ENCODE measurements at regions not wholly inside any gene's neighbourhood (a gene's known extent, or its start where the extent isn't known, plus 50 kb on each side); places are given as distances from the start of the nearest gene placed in this dataset.

GRCh38 chr3:40598338-40598737 is 73.6 kb downstream of the ZNF621 start:
- CTCF ChIA-PET (ENCODE audit: partially characterized antibody), result interaction anchor here (1.0 to 1.9 kb wide), 4 partner anchors 11 to 120 kb away, joined by 3 to 10 read pairs (median 3); no protein-coding TSS in a partner anchor
- H3K4ac ChIP-seq (replicated peaks; ENCODE audit: insufficient read length, low read depth, low read length), result no peak overlapping the region
- H2BK20ac ChIP-seq (ENCODE audit: low read length), result no peak overlapping the region
- no peaks in the 10 kb centered on the region for H3K36me3 ChIP-seq (ENCODE audit: control insufficient read depth in 2 of 4, insufficient read depth in 4 of 4, low read length in 3 of 4)
- no peak overlapping the region for H3K4me2 ChIP-seq (ENCODE audit: insufficient read depth in 1 of 2, low read depth in 2 of 2, low read length in 2 of 2)
- H2AFZ ChIP-seq (ENCODE audit: low read length), result no peak overlapping the region
- H4K91ac ChIP-seq (replicated peaks; ENCODE audit: insufficient read length, low read length), result no peak overlapping the region
- H4K8ac ChIP-seq (ENCODE audit: extremely low read depth, insufficient read depth, low read length), result no peak overlapping the region
- H3K56ac ChIP-seq (replicated peaks; ENCODE audit: insufficient read length, low read depth, low read length), result no peak overlapping the region
- no peak overlapping the region for H2BK12ac ChIP-seq (ENCODE audit: low read depth, low read length)
- no peak overlapping the region for H2AK5ac ChIP-seq (ENCODE audit: low read depth, low read length)
- no peak overlapping the region for H3K4me3 ChIP-seq (ENCODE audit: extremely low read depth in 1 of 4, insufficient read depth in 2 of 4, low read depth in 3 of 4, low read length in 4 of 4)
- H3K9ac ChIP-seq (replicated peaks in 1 of 4; ENCODE audit: extremely low read depth in 1 of 4, low read depth in 3 of 4, low read length in 3 of 4), result no peak overlapping the region
- H2BK120ac ChIP-seq (replicated peaks; ENCODE audit: low read depth, low read length), result no peak overlapping the region
- no peaks in the 10 kb centered on the region for H3K4me1 ChIP-seq (replicated peaks in 1 of 4; ENCODE audit: control insufficient read depth in 3 of 4, insufficient read depth in 4 of 4, low read length in 3 of 4)
- no peak overlapping the region for H4K5ac ChIP-seq (ENCODE audit: insufficient read length, low read depth, low read length)
- no peaks in the 10 kb centered on the region for H3K79me1 ChIP-seq (ENCODE audit: low read depth, low read length)
- TF ChIP-seq CBX5 (IDR thresholded peaks at IDR 0.05; ENCODE audit: low read depth, low read length) (no peak), GTF2F1 (IDR thresholded peaks at IDR 0.05; ENCODE audit: borderline replicate concordance, low read depth, low read length) (no peak), SP4 (IDR thresholded peaks at IDR 0.05; ENCODE audit: low read length) (no peak), SIX5 (IDR thresholded peaks at IDR 0.05; ENCODE audit: low read depth, low read length) (no peak), CHD1 (IDR thresholded peaks at IDR 0.05; ENCODE audit: low read depth, low read length) (no peak), TEAD4 (IDR thresholded peaks at IDR 0.05; ENCODE audit: low read depth, low read length) (no peak), POU5F1 (IDR thresholded peaks at IDR 0.05; ENCODE audit: low read depth, low read length) (no peak), CEBPB (IDR thresholded peaks at IDR 0.05; ENCODE audit: low read depth, low read length) (no peak)
- no peaks in the 10 kb centered on the region for H3K23me2 ChIP-seq (ENCODE audit: low read depth, low read length)
- no peak overlapping the region for H3K23ac ChIP-seq (ENCODE audit: insufficient read length)
- H3K14ac ChIP-seq (ENCODE audit: insufficient read length), result no peak overlapping the region
- DNase-seq (ENCODE audit: low read depth in 1 of 2, low spot score in 2 of 2) (no peak), FAIRE-seq (no peak)
- no peaks in the 10 kb centered on the region for H4K20me1 ChIP-seq (replicated peaks in 1 of 2; ENCODE audit: control insufficient read depth in 1 of 2, insufficient read depth in 2 of 2, low read length in 2 of 2)
- H3K79me2 ChIP-seq (ENCODE audit: control insufficient read depth in 1 of 2, insufficient read depth in 2 of 2, low read length in 2 of 2), result no peaks in the 10 kb centered on the region
- H3K18ac ChIP-seq (ENCODE audit: extremely low read depth, low read length), result no peak overlapping the region
- no peak overlapping the region for H2BK5ac ChIP-seq (ENCODE audit: low read depth, low read length)
- no peaks in the 10 kb centered on the region for H3K27me3 ChIP-seq (replicated peaks in 1 of 4; ENCODE audit: control insufficient read depth in 3 of 4, extremely low read depth in 1 of 4, insufficient read depth in 3 of 4, low read length in 3 of 4)
- no peaks in the 10 kb centered on the region for H3K9me3 ChIP-seq (ENCODE audit: insufficient read depth in 2 of 2, low read depth in 1 of 2, low read length in 1 of 2)
- no peak overlapping the region for H3K27ac ChIP-seq (ENCODE audit: low read depth, low read length)
- H2BK15ac ChIP-seq (ENCODE audit: low read length), result no peak overlapping the region
- POLR2A ChIA-PET (ENCODE audit: partially characterized antibody), result interaction anchor here (0.6 kb wide), 1 partner anchor 36 kb away, joined by 3 read pairs; no protein-coding TSS in a partner anchor
